Sciatic nerve (tissue), 2 donors: ENCODE measurements at regions not wholly inside any gene's neighbourhood (a gene's known extent, or its start where the extent isn't known, plus 50 kb on each side); places are given as distances from the start of the nearest gene placed in this dataset.

Experiments used
- ATAC-seq: fragments of 200-7000 bp; cut with Tn5 transposase; one replicate; pipeline ENCODE4 v1.9.1; 2020; ENCODE audit warnings: mild to moderate bottlenecking, moderate library complexity
- DNase-seq: peaks from one replicate; pipeline ENCODE4 v3.0.0-alpha.2; 2020; ENCODE audit warnings: low spot score
- intact Hi-C: fragments of 100-400 bp; cut with DNase I; formaldehyde crosslinking; loops from one replicate; pipeline ENCODE4 v1.14.2; 2022
- donor health status: DM: no; HTN: no; CAD: no.
- donor health status: DM: no; HTN: no; CAD: no.

GRCh38 chr15:37625576-37625975, 308.9 kb upstream of the TMCO5A start:
- intact Hi-C loops = no loop called here
- ATAC-seq (no peak), DNase-seq (no peak)

- no peak for ATAC-seq
- intact Hi-C loops = no loop called here
- no peak for DNase-seq
These were observed 305.9 kb upstream of the TMCO5A start for GRCh38 chr15:37628507-37628906.

GRCh38 chr15:37636736-37637135, 297.7 kb upstream of the TMCO5A start:
- no peak for ATAC-seq
- DNase-seq = no peak
- intact Hi-C loops = no loop called here

- intact Hi-C loops = no loop called here
- no peak for ATAC-seq
- DNase-seq = no peak
These were observed 296.3 kb upstream of the TMCO5A start for GRCh38 chr15:37638116-37638515.

- DNase-seq (no peak), ATAC-seq (no peak)
- intact Hi-C loops = no loop called here
These were observed 295.7 kb upstream of the TMCO5A start for GRCh38 chr15:37638691-37639090.

GRCh38 chr15:37652646-37653417, 281.6 kb upstream of the TMCO5A start:
- ATAC-seq (no peak), DNase-seq (no peak)
- intact Hi-C loops = no loop called here

- intact Hi-C loops = no loop called here
- no peak for ATAC-seq
These were observed 256.3 kb upstream of the TMCO5A start for GRCh38 chr15:37678124-37678523.

GRCh38 chr15:37679627-37680026, 254.8 kb upstream of the TMCO5A start:
- DNase-seq (no peak), ATAC-seq (no peak)
- intact Hi-C loops = no loop called here

More at GRCh38 chr15:37678124-37678523, 256.3 kb upstream of the TMCO5A start:
- no peak for DNase-seq

GRCh38 chr15:37682304-37682703, 252.1 kb upstream of the TMCO5A start:
- ATAC-seq = no peak
- no peak for DNase-seq
- intact Hi-C loops = no loop called here

- intact Hi-C loops = no loop called here
- DNase-seq (no peak), ATAC-seq (no peak)
These were observed 242.5 kb upstream of the TMCO5A start for GRCh38 chr15:37691911-37692310.

- ATAC-seq (no peak), DNase-seq (no peak)
- intact Hi-C loops = no loop called here
These were observed 240.5 kb upstream of the TMCO5A start for GRCh38 chr15:37693926-37694325.

GRCh38 chr15:37695719-37696118, 238.7 kb upstream of the TMCO5A start:
- ATAC-seq (no peak), DNase-seq (no peak)
- intact Hi-C loops = no loop called here

GRCh38 chr15:37698679-37699078, 235.8 kb upstream of the TMCO5A start:
- intact Hi-C loops = no loop called here
- DNase-seq = no peak
- no peak for ATAC-seq

- ATAC-seq = no peak
- intact Hi-C loops = no loop called here
These were observed 233.2 kb upstream of the TMCO5A start for GRCh38 chr15:37701230-37701629.

GRCh38 chr15:37709669-37710068, 224.8 kb upstream of the TMCO5A start:
- DNase-seq = no peak
- intact Hi-C loops = no loop called here
- no peak for ATAC-seq

More at GRCh38 chr15:37701230-37701629, 233.2 kb upstream of the TMCO5A start:
- DNase-seq = no peak

GRCh38 chr15:37715101-37715500, 219.3 kb upstream of the TMCO5A start:
- DNase-seq (no peak), ATAC-seq (no peak)
- intact Hi-C loops = no loop called here

GRCh38 chr15:37720267-37720666, 214.2 kb upstream of the TMCO5A start:
- ATAC-seq = no peak
- intact Hi-C loops = no loop called here
- no peak for DNase-seq

GRCh38 chr15:37731146-37731746, 203.2 kb upstream of the TMCO5A start:
- DNase-seq = no peak
- intact Hi-C loops = loop anchor here (10.0 kb wide), 1 partner anchor 1654 kb away; no protein-coding TSS in a partner anchor
- no peak for ATAC-seq

GRCh38 chr15:37733628-37734027, 200.8 kb upstream of the TMCO5A start:
- DNase-seq (no peak), ATAC-seq (no peak)
- intact Hi-C loops = loop anchor here (10.0 kb wide), 1 partner anchor 1651 kb away; no protein-coding TSS in a partner anchor

- intact Hi-C loops = no loop called here
- no peak for ATAC-seq
These were observed 193.8 kb upstream of the TMCO5A start for GRCh38 chr15:37740623-37741141.

More at GRCh38 chr15:37740623-37741141, 193.8 kb upstream of the TMCO5A start:
- no peak for DNase-seq
